Trophoblast cell (in vitro differentiated cells and primary cell): ENCODE measurements at regions not wholly inside any gene's neighbourhood (a gene's known extent, or its start where the extent isn't known, plus 50 kb on each side); places are given as distances from the start of the nearest gene placed in this dataset.

Experiments
- DNase-seq, 2 donors: peaks; one replicate each; pipeline ENCODE4 v3.0.0-alpha.2; 2016
- H2AFZ ChIP-seq: 2 replicates; pipeline ENCODE4 v1.6.1; 2013; ENCODE audit warnings: low read length, moderate library complexity, mild to moderate bottlenecking; ENCODE audit not compliant: insufficient read depth, poor library complexity
- H2AK5ac ChIP-seq: 2 replicates; pipeline ENCODE4 v1.6.1; 2013; ENCODE audit warnings: mild to moderate bottlenecking, low read length
- H2BK120ac ChIP-seq: 2 replicates; pipeline ENCODE4 v1.6.1; 2013; ENCODE audit warnings: low read length, mild to moderate bottlenecking, moderate library complexity; ENCODE audit not compliant: insufficient read depth, poor library complexity
- H2BK12ac ChIP-seq: 2 replicates; pipeline ENCODE4 v1.6.1; 2013; ENCODE audit warnings: mild to moderate bottlenecking, low read length, moderate library complexity
- H2BK5ac ChIP-seq: 2 replicates; pipeline ENCODE4 v1.6.1; 2013; ENCODE audit warnings: low read length, low read depth, moderate library complexity, mild to moderate bottlenecking; ENCODE audit not compliant: poor library complexity
- H3K14ac ChIP-seq: 2 replicates; pipeline ENCODE4 v1.6.1; 2013; ENCODE audit warnings: mild to moderate bottlenecking, low read length
- H3K18ac ChIP-seq: 2 replicates; pipeline ENCODE4 v1.6.1; 2013; ENCODE audit warnings: mild to moderate bottlenecking, low read length
- H3K23ac ChIP-seq: 2 replicates; pipeline ENCODE4 v1.6.1; 2013; ENCODE audit warnings: low read length
- H3K27ac ChIP-seq: 2 replicates; pipeline ENCODE4 v1.5.1; 2013; ENCODE audit warnings: low read depth, mild to moderate bottlenecking, inconsistent platforms, low read length, moderate library complexity
- H3K27me3 ChIP-seq: 2 replicates; pipeline ENCODE4 v1.6.1; 2013; ENCODE audit warnings: inconsistent platforms, mild to moderate bottlenecking, low read length, moderate library complexity; ENCODE audit not compliant: insufficient read depth
- H3K36me3 ChIP-seq, 2 experiments: 1 replicate in 1 of 2; 2 replicates in 1 of 2; pipeline ENCODE4 v1.6.1; 2013; ENCODE audit warnings: low read length in 2 of 2, mild to moderate bottlenecking in 2 of 2, moderate library complexity in 1 of 2; ENCODE audit not compliant: insufficient read depth in 2 of 2, control insufficient read depth in 1 of 2
- H3K4ac ChIP-seq: 2 replicates; pipeline ENCODE4 v1.6.1; 2013; ENCODE audit warnings: low read depth, mild to moderate bottlenecking, low read length, moderate library complexity
- H3K4me1 ChIP-seq, 2 experiments: 1 replicate in 1 of 2; 2 replicates in 1 of 2; pipeline ENCODE4 v1.6.1; 2013; ENCODE audit warnings: low read length in 2 of 2, mild to moderate bottlenecking in 2 of 2, moderate library complexity in 1 of 2; ENCODE audit not compliant: insufficient read depth in 2 of 2, control insufficient read depth in 1 of 2
- H3K4me2 ChIP-seq: 2 replicates; pipeline ENCODE4 v1.6.1; 2013; ENCODE audit warnings: inconsistent platforms, mild to moderate bottlenecking, low read length, moderate library complexity
- H3K4me3 ChIP-seq: 2 replicates; pipeline ENCODE4 v1.5.1; 2013; ENCODE audit warnings: mild to moderate bottlenecking, low read depth, low read length, inconsistent platforms
- H3K79me1 ChIP-seq: one replicate; pipeline ENCODE4 v1.6.1; 2013; ENCODE audit warnings: low read length
- H3K79me2 ChIP-seq: 2 replicates; pipeline ENCODE4 v1.6.1; 2013; ENCODE audit warnings: low read length, mild to moderate bottlenecking; ENCODE audit not compliant: control insufficient read depth, insufficient read depth, poor library complexity
- H3K9ac ChIP-seq: 2 replicates; pipeline ENCODE4 v1.6.1; 2013; ENCODE audit warnings: mild to moderate bottlenecking, low read length
- H3K9me3 ChIP-seq: 2 replicates; pipeline ENCODE4 v1.6.1; 2013; ENCODE audit warnings: low read depth, mild to moderate bottlenecking, control low read depth, inconsistent platforms, low read length; ENCODE audit not compliant: insufficient read depth
- H4K12ac ChIP-seq: 2 replicates; pipeline ENCODE4 v1.6.1; 2013; ENCODE audit warnings: low read depth, mild to moderate bottlenecking, low read length, moderate library complexity
- H4K8ac ChIP-seq: 2 replicates; pipeline ENCODE4 v1.6.1; 2013; ENCODE audit warnings: low read depth, mild to moderate bottlenecking, low read length, moderate library complexity
- H4K91ac ChIP-seq: one replicate; pipeline ENCODE4 v1.6.1; 2013; ENCODE audit warnings: low read depth, mild to moderate bottlenecking, low read length, moderate library complexity
- WGBS: extraction: QIAGEN DNeasy Blood & Tissue Kit; methylation state at CpG from one replicate; pipeline ENCODE4 v1.1.7; 2013; ENCODE audit warnings: missing lambda C conversion rate; ENCODE audit not compliant: insufficient read length, insufficient coverage; ENCODE audit errors: extremely low coverage; 5-methylcytosine and 5-hydroxymethylcytosine counted together

GRCh38 chr20:18916886-18917750 is 103.5 kb downstream of the SCP2D1 start:
- H3K9ac ChIP-seq = no peak overlapping the region
- H2BK120ac ChIP-seq = no peak overlapping the region
- H3K4me3 ChIP-seq = no peak overlapping the region
- no peak overlapping the region for H2AK5ac ChIP-seq
- no peak overlapping the region for H3K18ac ChIP-seq
- H3K23ac ChIP-seq = no peak overlapping the region
- H3K79me1 ChIP-seq = no peaks in the 10 kb centered on the region
- no CpG with 5 or more reads among the region's 6 CpGs for WGBS
- H4K12ac ChIP-seq = no peak overlapping the region
- H3K4me2 ChIP-seq = no peak overlapping the region
- no peak overlapping the region for H2AFZ ChIP-seq
- no peaks in the 10 kb centered on the region for H3K4me1 ChIP-seq
- no peaks in the 10 kb centered on the region for H3K36me3 ChIP-seq
- H4K8ac ChIP-seq = no peak overlapping the region
- no peaks in the 10 kb centered on the region for H3K9me3 ChIP-seq
- H3K79me2 ChIP-seq = no peaks in the 10 kb centered on the region
- no peak overlapping the region for H2BK12ac ChIP-seq
- no peak overlapping the region for H3K4ac ChIP-seq
- no peak overlapping the region for H3K27ac ChIP-seq
- no peak overlapping the region for H4K91ac ChIP-seq
- H3K27me3 ChIP-seq = no peaks in the 10 kb centered on the region
- no peak for DNase-seq
- H2BK5ac ChIP-seq = no peak overlapping the region
- H3K14ac ChIP-seq = no peak overlapping the region

DNA sequence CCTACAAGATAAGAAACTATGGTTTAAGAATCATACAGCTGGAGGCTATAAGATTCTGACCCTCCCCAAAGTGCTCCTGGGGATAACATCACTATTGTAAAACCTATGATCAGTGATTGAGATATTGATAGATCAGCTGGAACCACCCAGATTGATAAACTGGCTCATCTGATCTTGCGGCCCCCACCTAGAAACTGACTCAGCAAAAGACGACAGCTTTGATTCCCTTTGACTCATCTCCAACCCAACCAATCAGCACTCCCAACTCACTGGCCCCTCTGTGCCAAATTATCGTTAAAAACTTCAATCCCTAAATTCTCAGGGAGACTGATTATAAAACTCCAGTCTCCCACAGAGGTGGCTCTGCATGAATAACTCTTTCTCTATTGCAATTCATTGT is 106.4 kb downstream of the SCP2D1 start:
- WGBS = no CpG with 5 or more reads among the region's 3 CpGs
- no peaks in the 10 kb centered on the region for H3K36me3 ChIP-seq
- H3K27me3 ChIP-seq = no peaks in the 10 kb centered on the region
- H3K23ac ChIP-seq = no peak overlapping the region
- no peak overlapping the region for H4K91ac ChIP-seq
- H2AFZ ChIP-seq = no peak overlapping the region
- no peak for DNase-seq
- H3K4me2 ChIP-seq = no peak overlapping the region
- no peak overlapping the region for H3K9ac ChIP-seq
- H4K12ac ChIP-seq = no peak overlapping the region
- no peaks in the 10 kb centered on the region for H3K79me2 ChIP-seq
- no peak overlapping the region for H4K8ac ChIP-seq
- no peak overlapping the region for H3K4ac ChIP-seq
- no peak overlapping the region for H3K4me3 ChIP-seq
- H3K4me1 ChIP-seq = no peaks in the 10 kb centered on the region
- H3K9me3 ChIP-seq = no peaks in the 10 kb centered on the region
- H3K18ac ChIP-seq = no peak overlapping the region
- H3K27ac ChIP-seq = no peak overlapping the region
- no peak overlapping the region for H3K14ac ChIP-seq
- H2BK120ac ChIP-seq = no peak overlapping the region
- no peaks in the 10 kb centered on the region for H3K79me1 ChIP-seq
- no peak overlapping the region for H2BK12ac ChIP-seq
- no peak overlapping the region for H2BK5ac ChIP-seq
- no peak overlapping the region for H2AK5ac ChIP-seq

GRCh38 chr20:18921291-18921690 is 107.7 kb downstream of the SCP2D1 start:
- Histone ChIP-seq H2BK12ac (no peak overlapping the region), H2BK120ac (no peak overlapping the region), H2AK5ac (no peak overlapping the region), H3K4me3 (no peak overlapping the region), H4K91ac (no peak overlapping the region), H3K23ac (no peak overlapping the region), H3K27me3 (no peaks in the 10 kb centered on the region), H4K8ac (no peak overlapping the region), H3K79me1 (no peaks in the 10 kb centered on the region), H4K12ac (no peak overlapping the region), H3K36me3 (no peaks in the 10 kb centered on the region), H3K9ac (no peak overlapping the region), H2AFZ (no peak overlapping the region), H3K27ac (no peak overlapping the region), H3K4me1 (no peaks in the 10 kb centered on the region), H3K4me2 (no peak overlapping the region), H3K9me3 (no peaks in the 10 kb centered on the region), H3K18ac (no peak overlapping the region), H3K14ac (no peak overlapping the region), H3K4ac (no peak overlapping the region), H3K79me2 (no peaks in the 10 kb centered on the region), H2BK5ac (no peak overlapping the region)
- WGBS = no CpG with 5 or more reads among the region's 3 CpGs
- DNase-seq = no peak

DNA sequence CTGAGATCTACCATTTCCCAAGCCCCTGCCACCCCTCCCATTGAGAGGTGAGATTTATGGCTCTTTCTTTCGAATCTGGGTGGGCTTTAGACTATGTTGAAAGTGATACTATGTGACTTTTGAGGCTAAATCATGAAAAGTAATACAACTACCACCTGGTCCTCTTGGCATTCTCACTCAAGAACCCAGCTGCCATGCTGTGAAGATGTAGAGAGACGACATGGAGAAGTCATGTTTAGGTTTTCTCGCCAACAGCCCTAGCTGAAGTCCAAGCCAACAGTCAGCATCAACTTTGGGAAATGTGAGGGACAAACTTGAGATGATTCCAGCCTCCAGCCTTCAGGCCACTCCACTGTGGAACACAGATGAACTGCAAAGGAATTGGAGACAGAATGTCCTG is 108.7 kb downstream of the SCP2D1 start:
- Histone ChIP-seq H3K4me2 (no peak overlapping the region), H2AK5ac (no peak overlapping the region), H3K9me3 (no peaks in the 10 kb centered on the region), H3K36me3 (no peaks in the 10 kb centered on the region), H3K14ac (no peak overlapping the region), H3K79me1 (no peaks in the 10 kb centered on the region), H2BK12ac (no peak overlapping the region), H4K8ac (no peak overlapping the region), H2AFZ (no peak overlapping the region), H3K4me3 (no peak overlapping the region), H3K9ac (no peak overlapping the region), H3K4me1 (no peaks in the 10 kb centered on the region), H2BK5ac (no peak overlapping the region), H4K91ac (no peak overlapping the region), H3K4ac (no peak overlapping the region), H3K23ac (no peak overlapping the region), H3K79me2 (no peaks in the 10 kb centered on the region), H3K27ac (no peak overlapping the region), H3K18ac (no peak overlapping the region), H2BK120ac (no peak overlapping the region), H3K27me3 (no peaks in the 10 kb centered on the region), H4K12ac (no peak overlapping the region)
- no peak for DNase-seq
- WGBS = no CpG with 5 or more reads among the region's 3 CpGs
